Ascending aorta (tissue), 2 donors: ENCODE measurements at regions not wholly inside any gene's neighbourhood (a gene's known extent, or its start where the extent isn't known, plus 50 kb on each side); places are given as distances from the start of the nearest gene placed in this dataset.

ENCODE experiments used
- DNase-seq, 2 donors: peaks; one replicate each; pipeline ENCODE4 v3.0.0-alpha.2; 2019; ENCODE audit warnings: low spot score in 2 of 2
- H3K27ac ChIP-seq, 2 donors: fragments of 200-600 bp; sonication (generic); one replicate each; pipeline ENCODE4 v1.5.1; 2016 to 2017; ENCODE audit warnings: mild to moderate bottlenecking in 1 of 2
- H3K27me3 ChIP-seq: fragments of 200-600 bp; sonication (generic); one replicate; pipeline ENCODE4 v1.5.1; 2017
- H3K36me3 ChIP-seq, 2 donors: fragments of 200-600 bp; sonication (generic); one replicate each; pipeline ENCODE4 v1.5.1; 2016
- H3K4me1 ChIP-seq, 2 donors: fragments of 200-600 bp; sonication (generic); one replicate each; pipeline ENCODE4 v1.5.1; 2016 to 2017; ENCODE audit warnings: mild to moderate bottlenecking in 1 of 2
- H3K4me3 ChIP-seq, 2 donors: fragments of 200-600 bp; sonication (generic); one replicate each; pipeline ENCODE4 v1.5.1; 2016 to 2017; ENCODE audit warnings: mild to moderate bottlenecking in 1 of 2
- H3K9me3 ChIP-seq, 2 donors: fragments of 200-600 bp; sonication (generic); one replicate each; pipeline ENCODE4 v1.5.1; 2016
- intact Hi-C: fragments of 100-400 bp; cut with DNase I; formaldehyde crosslinking; loops from one replicate; pipeline ENCODE4 v1.15.1; 2023
- TF ChIP-seq, protein P1 (sequence below), 3 experiments: fragments of 200-600 bp in 2 of 3; fragments of 450-650 bp in 1 of 3; sonication (generic) in 2 of 3; IDR thresholded peaks; one replicate each; pipeline ENCODE4 v1.5.1; 2016 to 2019; ENCODE audit warnings: antibody characterized with exemption in 3 of 3, mild to moderate bottlenecking in 1 of 3, moderate library complexity in 1 of 3

DNA sequence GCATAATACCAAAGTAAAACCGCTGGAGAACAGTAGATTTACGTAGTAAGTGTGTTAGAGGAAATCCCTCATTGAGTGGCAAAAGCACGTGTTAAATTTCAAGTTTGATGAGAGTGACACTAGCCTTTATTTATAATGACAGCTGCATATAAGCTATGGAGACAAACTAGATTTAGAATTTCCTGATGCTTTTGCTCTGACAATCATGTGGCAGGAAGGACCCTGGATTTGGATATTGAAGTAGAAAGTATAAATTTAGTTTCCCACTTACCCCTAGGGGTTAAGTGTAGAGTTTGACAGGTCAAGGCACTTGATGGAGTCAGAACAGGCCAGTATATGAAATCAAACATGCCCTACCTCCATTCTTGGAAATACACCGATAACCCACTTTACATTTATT lies 983.1 kb downstream of the FLRT2 start:
- H3K36me3 ChIP-seq = no peaks in the 10 kb centered on the region
- H3K4me1 ChIP-seq = no peaks in the 10 kb centered on the region
- no peak overlapping the region for H3K4me3 ChIP-seq
- no peak for DNase-seq
- H3K27ac ChIP-seq = no peak overlapping the region
- intact Hi-C loops = no loop called here
- H3K27me3 ChIP-seq = no peaks in the 10 kb centered on the region
- TF ChIP-seq, protein P1, sequence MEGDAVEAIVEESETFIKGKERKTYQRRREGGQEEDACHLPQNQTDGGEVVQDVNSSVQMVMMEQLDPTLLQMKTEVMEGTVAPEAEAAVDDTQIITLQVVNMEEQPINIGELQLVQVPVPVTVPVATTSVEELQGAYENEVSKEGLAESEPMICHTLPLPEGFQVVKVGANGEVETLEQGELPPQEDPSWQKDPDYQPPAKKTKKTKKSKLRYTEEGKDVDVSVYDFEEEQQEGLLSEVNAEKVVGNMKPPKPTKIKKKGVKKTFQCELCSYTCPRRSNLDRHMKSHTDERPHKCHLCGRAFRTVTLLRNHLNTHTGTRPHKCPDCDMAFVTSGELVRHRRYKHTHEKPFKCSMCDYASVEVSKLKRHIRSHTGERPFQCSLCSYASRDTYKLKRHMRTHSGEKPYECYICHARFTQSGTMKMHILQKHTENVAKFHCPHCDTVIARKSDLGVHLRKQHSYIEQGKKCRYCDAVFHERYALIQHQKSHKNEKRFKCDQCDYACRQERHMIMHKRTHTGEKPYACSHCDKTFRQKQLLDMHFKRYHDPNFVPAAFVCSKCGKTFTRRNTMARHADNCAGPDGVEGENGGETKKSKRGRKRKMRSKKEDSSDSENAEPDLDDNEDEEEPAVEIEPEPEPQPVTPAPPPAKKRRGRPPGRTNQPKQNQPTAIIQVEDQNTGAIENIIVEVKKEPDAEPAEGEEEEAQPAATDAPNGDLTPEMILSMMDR (IDR thresholded peaks at IDR 0.05) = no peak
- H3K9me3 ChIP-seq = no peaks in the 10 kb centered on the region

DNA sequence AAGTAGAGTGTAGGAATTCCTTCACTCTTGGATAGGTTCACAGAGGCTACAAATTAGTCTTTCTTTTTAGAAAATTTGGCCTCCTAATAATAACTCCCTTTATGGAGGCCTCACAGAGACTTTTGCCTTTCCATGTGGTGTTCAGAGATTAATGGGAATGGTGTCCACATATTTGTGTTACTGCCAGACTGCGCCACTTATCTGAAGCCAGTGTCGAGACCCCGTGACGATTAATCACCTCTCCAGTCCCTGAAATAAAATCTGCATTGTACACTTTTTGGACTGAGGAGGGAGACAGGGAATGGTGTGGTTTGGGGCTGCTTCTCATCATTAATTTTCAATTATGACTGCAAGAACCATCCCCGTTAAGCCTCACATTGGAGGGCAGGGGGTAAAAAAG lies 980.5 kb downstream of the FLRT2 start:
- Histone ChIP-seq H3K4me1 (no peaks in the 10 kb centered on the region), H3K27ac (no peak overlapping the region), H3K4me3 (no peak overlapping the region), H3K9me3 (no peaks in the 10 kb centered on the region), H3K36me3 (no peaks in the 10 kb centered on the region), H3K27me3 (no peaks in the 10 kb centered on the region)
- intact Hi-C loops = no loop called here
- TF ChIP-seq, protein P1 (IDR thresholded peaks at IDR 0.05) = no peak
- DNase-seq = no peak

DNA sequence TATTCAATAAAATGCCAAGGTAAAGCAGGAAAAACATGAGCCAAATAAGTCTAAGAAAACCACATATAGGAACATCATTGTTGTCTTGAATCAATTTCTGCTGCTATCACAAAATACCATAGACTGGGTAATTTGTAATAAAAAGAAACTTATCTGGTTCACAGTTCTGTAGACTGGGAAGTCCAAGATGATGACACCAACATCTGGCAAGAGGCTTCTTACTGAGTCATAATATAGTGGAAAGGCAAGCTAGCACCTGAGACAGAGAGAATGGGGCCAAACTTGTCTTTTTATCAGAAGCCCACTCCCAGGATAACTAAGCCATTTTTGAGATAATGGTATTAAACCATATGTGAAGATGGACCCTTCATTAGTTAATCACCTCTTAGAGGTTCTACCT lies 975.9 kb downstream of the FLRT2 start:
- intact Hi-C loops = no loop called here
- no peak for DNase-seq
- TF ChIP-seq, protein P1 (IDR thresholded peaks at IDR 0.05) = no peak
- Histone ChIP-seq H3K9me3 (no peaks in the 10 kb centered on the region), H3K4me3 (no peak overlapping the region), H3K36me3 (no peaks in the 10 kb centered on the region), H3K27ac (no peak overlapping the region), H3K27me3 (no peaks in the 10 kb centered on the region), H3K4me1 (no peaks in the 10 kb centered on the region)

DNA sequence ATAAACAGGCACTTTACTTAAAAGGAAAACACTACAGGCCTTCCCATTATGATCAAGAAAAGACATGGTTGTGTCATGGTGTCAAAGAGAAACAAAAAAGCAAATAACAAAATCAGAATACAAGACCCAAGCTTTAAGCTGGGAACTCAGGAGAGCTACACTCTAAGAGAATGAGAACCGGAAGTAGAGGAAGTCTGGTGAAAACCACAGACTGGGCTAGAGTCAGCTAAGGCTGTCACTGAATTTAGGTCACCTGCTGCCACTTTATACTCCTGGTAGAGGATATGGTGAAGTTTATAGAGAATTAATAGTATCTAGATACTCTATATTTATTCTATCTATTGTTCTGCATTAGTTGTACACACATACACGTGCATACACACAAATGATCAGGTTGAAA lies 971.7 kb downstream of the FLRT2 start:
- H3K27me3 ChIP-seq = no peaks in the 10 kb centered on the region
- TF ChIP-seq, protein P1 (IDR thresholded peaks at IDR 0.05) = no peak
- intact Hi-C loops = no loop called here
- DNase-seq = no peak
- no peaks in the 10 kb centered on the region for H3K9me3 ChIP-seq
- no peaks in the 10 kb centered on the region for H3K4me1 ChIP-seq
- no peak overlapping the region for H3K27ac ChIP-seq
- no peak overlapping the region for H3K4me3 ChIP-seq
- no peaks in the 10 kb centered on the region for H3K36me3 ChIP-seq

DNA sequence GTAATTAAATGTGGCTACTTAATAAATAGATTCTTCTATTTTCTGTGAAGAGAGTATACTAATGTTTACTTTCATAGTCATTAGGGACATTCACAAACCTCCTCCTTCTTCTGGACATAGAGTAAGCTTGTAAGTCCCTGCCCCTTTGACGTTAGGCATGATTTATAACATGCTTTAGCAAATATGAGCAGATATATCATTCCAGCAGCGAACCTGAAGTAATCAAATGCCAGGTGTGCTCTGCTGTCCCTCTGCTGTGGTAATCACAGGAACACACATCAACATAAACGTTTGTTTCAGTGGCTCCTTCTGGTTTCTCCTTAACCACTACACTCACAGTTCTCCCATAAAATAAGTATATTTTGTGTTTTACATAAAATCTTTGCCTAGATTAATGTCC lies 961.8 kb downstream of the FLRT2 start:
- H3K4me1 ChIP-seq = no peaks in the 10 kb centered on the region
- no peak overlapping the region for H3K27ac ChIP-seq
- TF ChIP-seq, protein P1 (IDR thresholded peaks at IDR 0.05) = no peak
- no peaks in the 10 kb centered on the region for H3K9me3 ChIP-seq
- DNase-seq = no peak
- no peaks in the 10 kb centered on the region for H3K36me3 ChIP-seq
- intact Hi-C loops = no loop called here
- no peaks in the 10 kb centered on the region for H3K27me3 ChIP-seq
- no peak overlapping the region for H3K4me3 ChIP-seq

DNA sequence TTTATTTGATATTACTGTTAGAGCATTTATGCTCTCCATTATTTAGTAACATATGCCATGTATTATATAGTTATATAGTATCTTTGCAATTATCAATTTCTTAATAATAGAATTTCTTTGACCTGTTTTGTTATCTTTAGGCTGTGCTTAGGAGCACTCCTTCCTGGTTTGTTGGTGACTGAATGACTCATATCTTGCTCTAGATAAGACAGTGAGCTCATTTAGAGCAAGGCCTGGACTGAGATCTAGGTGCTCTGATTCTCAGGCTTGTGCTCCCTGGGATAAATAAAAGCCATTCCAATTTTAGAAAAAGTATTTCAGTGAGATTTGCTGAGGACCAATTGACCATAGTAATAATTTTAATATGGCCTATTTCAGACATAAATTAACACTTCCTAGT lies 951.2 kb downstream of the FLRT2 start:
- TF ChIP-seq, protein P1 (IDR thresholded peaks at IDR 0.05) = no peak
- intact Hi-C loops = no loop called here
- Histone ChIP-seq H3K9me3 (no peaks in the 10 kb centered on the region), H3K36me3 (no peaks in the 10 kb centered on the region), H3K4me1 (no peaks in the 10 kb centered on the region), H3K4me3 (no peak overlapping the region), H3K27ac (no peak overlapping the region), H3K27me3 (no peaks in the 10 kb centered on the region)
- no peak for DNase-seq
